WTC11 (cell line): ENCODE measurements at regions not wholly inside any gene's neighbourhood (a gene's known extent, or its start where the extent isn't known, plus 50 kb on each side); places are given as distances from the start of the nearest gene placed in this dataset.

ENCODE experiments used
- ATAC-seq: fragments of 200-7000 bp; cut with Tn5 transposase; 2 replicates; pipeline ENCODE4 v1.10.0; 2021; ENCODE audit warnings: mild to moderate bottlenecking, moderate library complexity
- CTCF ChIA-PET: fragments of 300-600 bp; sonication (Branson Sonifier 250); formaldehyde crosslinking; loops from one replicate; lab custom pipeline; 2021; ENCODE audit warnings: antibody characterized with exemption; lab: Charles Lee
- POLR2A ChIA-PET: fragments of 350-600 bp; sonication (Branson Sonifier 250); formaldehyde crosslinking; loops from one replicate; lab custom pipeline; 2021; ENCODE audit warnings: antibody characterized with exemption; lab: Charles Lee
- DNase-seq: peaks from one replicate; pipeline ENCODE4 v3.0.0; 2021; ENCODE audit warnings: low spot score
- H3K27ac Mint-ChIP-seq: 2 replicates; pipeline ENCODE4 v1.8.0; 2021; ENCODE audit warnings: mixed read lengths
- H3K27me3 Mint-ChIP-seq: 2 replicates; pipeline ENCODE4 v1.8.0; 2021; ENCODE audit warnings: low read depth, mild to moderate bottlenecking, moderate library complexity, mixed read lengths
- H3K36me3 Mint-ChIP-seq: 2 replicates; pipeline ENCODE4 v1.8.0; 2021; ENCODE audit warnings: mixed read lengths
- H3K4me1 Mint-ChIP-seq: 2 replicates; pipeline ENCODE4 v1.8.0; 2022; ENCODE audit warnings: mixed read lengths
- H3K4me3 Mint-ChIP-seq: 2 replicates; pipeline ENCODE4 v1.8.0; 2021; ENCODE audit warnings: mild to moderate bottlenecking, moderate library complexity, mixed read lengths
- H3K9me3 Mint-ChIP-seq: 2 replicates; pipeline ENCODE4 v1.8.0; 2021; ENCODE audit warnings: mixed read lengths
- ATF1 ChIP-seq: sonication (generic); formaldehyde crosslinking; IDR thresholded peaks from 2 replicates; pipeline ENCODE4 v1.8.1; 2023; ENCODE audit warnings: mild to moderate bottlenecking, moderate library complexity, missing genetic modification reagents
- CREB1 ChIP-seq: sonication (generic); formaldehyde crosslinking; IDR thresholded peaks from 2 replicates; pipeline ENCODE4 v1.8.0; 2023; ENCODE audit warnings: mild to moderate bottlenecking, missing genetic modification reagents
- CREM ChIP-seq: sonication (generic); formaldehyde crosslinking; IDR thresholded peaks from 2 replicates; pipeline ENCODE4 v1.8.1; 2022; ENCODE audit warnings: mild to moderate bottlenecking, missing genetic modification reagents, moderate library complexity
- CTCF ChIP-seq: fragments of 200-600 bp; IDR thresholded peaks from 2 replicates; pipeline ENCODE4 v1.8.0; 2022; ENCODE audit warnings: antibody characterized with exemption
- EMX1 ChIP-seq: fragments of 250-450 bp; sonication (Bioruptor Pico); IDR thresholded peaks from 2 replicates; pipeline ENCODE4 v1.8.0; 2021; ENCODE audit warnings: mild to moderate bottlenecking
- ERG ChIP-seq: fragments of 250-450 bp; sonication (Bioruptor Pico); IDR thresholded peaks from 2 replicates; pipeline ENCODE4 v1.8.0; 2021; ENCODE audit warnings: mild to moderate bottlenecking
- FOXP4 ChIP-seq: sonication (generic); formaldehyde crosslinking; IDR thresholded peaks from 2 replicates; pipeline ENCODE4 v1.8.0; 2022; ENCODE audit warnings: mild to moderate bottlenecking, missing genetic modification reagents
- GRHL2 ChIP-seq: fragments of 250-450 bp; sonication (Bioruptor Pico); IDR thresholded peaks from 2 replicates; pipeline ENCODE4 v1.8.0; 2022; ENCODE audit warnings: mild to moderate bottlenecking, moderate library complexity; ENCODE audit not compliant: insufficient replicate concordance, severe bottlenecking
- NFATC4 ChIP-seq: fragments of 250-450 bp; sonication (Bioruptor Pico); IDR thresholded peaks from 2 replicates; pipeline ENCODE4 v1.9.0; 2021; ENCODE audit warnings: mild to moderate bottlenecking
- PRDM15 ChIP-seq: sonication (generic); formaldehyde crosslinking; IDR thresholded peaks from 2 replicates; pipeline ENCODE4 v1.8.0; 2022; ENCODE audit warnings: missing genetic modification reagents
- PREB ChIP-seq: sonication (generic); formaldehyde crosslinking; IDR thresholded peaks from 2 replicates; pipeline ENCODE4 v1.8.1; 2022; ENCODE audit warnings: mild to moderate bottlenecking, missing genetic modification reagents, moderate library complexity, borderline replicate concordance
- RORB ChIP-seq: fragments of 250-450 bp; sonication (Bioruptor Pico); IDR thresholded peaks from 2 replicates; pipeline ENCODE4 v1.9.0; 2021; ENCODE audit warnings: mild to moderate bottlenecking
- SMAD4 ChIP-seq: sonication (generic); formaldehyde crosslinking; IDR thresholded peaks from 2 replicates; pipeline ENCODE4 v1.8.0; 2022; ENCODE audit warnings: mild to moderate bottlenecking, missing genetic modification reagents
- TCF7 ChIP-seq: sonication (generic); formaldehyde crosslinking; IDR thresholded peaks from 2 replicates; pipeline ENCODE4 v1.8.0; 2022; ENCODE audit warnings: mild to moderate bottlenecking, low read depth, missing genetic modification reagents, moderate library complexity
- USF1 ChIP-seq: sonication (generic); formaldehyde crosslinking; IDR thresholded peaks from 2 replicates; pipeline ENCODE4 v1.8.0; 2022; ENCODE audit warnings: mild to moderate bottlenecking, missing genetic modification reagents
- ZNF232 ChIP-seq: sonication (generic); formaldehyde crosslinking; IDR thresholded peaks from 2 replicates; pipeline ENCODE4 v1.8.0; 2022; ENCODE audit warnings: mild to moderate bottlenecking, missing genetic modification reagents
- ZNF317 ChIP-seq: sonication (generic); formaldehyde crosslinking; IDR thresholded peaks from 2 replicates; pipeline ENCODE4 v1.8.1; 2023; ENCODE audit warnings: low read depth, mild to moderate bottlenecking, moderate library complexity, missing genetic modification reagents, borderline replicate concordance
- ZNF416 ChIP-seq: fragments of 250-450 bp; sonication (Bioruptor Pico); IDR thresholded peaks from 2 replicates; pipeline ENCODE4 v1.9.0; 2021; ENCODE audit warnings: mild to moderate bottlenecking, inconsistent platforms
- ZNF671 ChIP-seq: fragments of 250-450 bp; sonication (Bioruptor Pico); IDR thresholded peaks from 2 replicates; pipeline ENCODE4 v1.8.0; 2021; ENCODE audit warnings: mild to moderate bottlenecking

GRCh38 chr3:106945435-106945834 lies 431.8 kb upstream of the CCDC54 start:
- H3K27ac Mint-ChIP-seq, result no peak overlapping the region
- H3K27me3 Mint-ChIP-seq, result no peaks in the 10 kb centered on the region
- H3K36me3 Mint-ChIP-seq, result peaks cover 4% of the 10 kb centered on the region
- TF ChIP-seq TCF7 (CRISPR knock-in tag) (no peak), GRHL2 (CRISPR knock-in tag) (no peak), ZNF232 (CRISPR knock-in tag) (no peak)
- DNase-seq (no peak), ATAC-seq (no peak)
- ChIA-PET CTCF (no interaction called here), POLR2A (no interaction called here)
- no peak overlapping the region for H3K4me3 Mint-ChIP-seq
- no peaks in the 10 kb centered on the region for H3K4me1 Mint-ChIP-seq
- H3K9me3 Mint-ChIP-seq, result peaks cover 11% of the 10 kb centered on the region

GRCh38 chr3:106946866-106947265 lies 430.4 kb upstream of the CCDC54 start:
- H3K4me1 Mint-ChIP-seq, result no peaks in the 10 kb centered on the region
- CTCF ChIA-PET, result interaction anchor here (0.7 kb wide), 1 partner anchor 82 kb away, joined by 3 read pairs; no protein-coding TSS in a partner anchor
- H3K9me3 Mint-ChIP-seq, result 0 out of 2 replicates have a peak, but pooled peaks cover 3% of the 10 kb centered on the region
- DNase-seq (no peak), ATAC-seq (no peak)
- no peak overlapping the region for H3K27ac Mint-ChIP-seq
- TF ChIP-seq ZNF317 (CRISPR knock-in tag) (no peak), ZNF232 (CRISPR knock-in tag) (no peak), ERG (CRISPR knock-in tag) (no peak), ZNF671 (CRISPR knock-in tag) (no peak), CTCF (no peak), NFATC4 (CRISPR knock-in tag) (no peak), EMX1 (no peak), PRDM15 (no peak), FOXP4 (no peak), ATF1 (CRISPR knock-in tag) (no peak), RORB (CRISPR knock-in tag) (no peak), CREB1 (CRISPR knock-in tag) (no peak), PREB (CRISPR knock-in tag) (no peak), SMAD4 (CRISPR knock-in tag) (no peak), ZNF416 (CRISPR knock-in tag) (no peak), USF1 (no peak), CREM (CRISPR knock-in tag) (no peak)
- H3K36me3 Mint-ChIP-seq, result no peaks in the 10 kb centered on the region; the same call in 1 of the 2 replicates
- H3K27me3 Mint-ChIP-seq, result no peaks in the 10 kb centered on the region
- POLR2A ChIA-PET, result no interaction called here
- no peak overlapping the region for H3K4me3 Mint-ChIP-seq
